Hepatocyte (in vitro differentiated cells): ENCODE measurements at regions not wholly inside any gene's neighbourhood (a gene's known extent, or its start where the extent isn't known, plus 50 kb on each side); places are given as distances from the start of the nearest gene placed in this dataset.

Source experiments
- DNase-seq: peaks from one replicate; pipeline ENCODE4 v3.0.0-alpha.2; 2016; ENCODE audit warnings: low spot score
- H2AFZ ChIP-seq: fragments of 200-600 bp; sonication (generic); 2 replicates; pipeline ENCODE4 v1.6.0; 2016; ENCODE audit warnings: antibody characterized with exemption, mild to moderate bottlenecking
- H3K27ac ChIP-seq: fragments of 200-600 bp; sonication (generic); 2 replicates; pipeline ENCODE4 v1.5.1; 2016; ENCODE audit warnings: mild to moderate bottlenecking
- H3K27me3 ChIP-seq: fragments of 200-600 bp; sonication (generic); 2 replicates; pipeline ENCODE4 v1.6.1; 2016
- H3K36me3 ChIP-seq: fragments of 200-600 bp; sonication (generic); replicated peaks from 2 replicates; pipeline ENCODE4 v1.5.1; 2016; ENCODE audit warnings: low read depth; ENCODE audit not compliant: insufficient read depth
- H3K4me1 ChIP-seq: fragments of 200-600 bp; sonication (generic); 2 replicates; pipeline ENCODE4 v1.5.1; 2016; ENCODE audit warnings: mild to moderate bottlenecking, moderate library complexity; ENCODE audit not compliant: insufficient read depth
- H3K4me2 ChIP-seq: fragments of 200-600 bp; sonication (generic); 2 replicates; pipeline ENCODE4 v1.6.0; 2016
- H3K4me3 ChIP-seq: fragments of 200-600 bp; sonication (generic); 2 replicates; pipeline ENCODE4 v1.5.1; 2016; ENCODE audit warnings: mild to moderate bottlenecking
- H3K79me2 ChIP-seq: fragments of 200-600 bp; sonication (generic); 2 replicates; pipeline ENCODE4 v1.6.0; 2017; ENCODE audit warnings: mild to moderate bottlenecking
- H3K9me2 ChIP-seq: fragments of 200-600 bp; sonication (generic); replicated peaks from 2 replicates; pipeline ENCODE4 v1.6.0; 2017; ENCODE audit warnings: mild to moderate bottlenecking; ENCODE audit not compliant: insufficient read depth
- H3K9me3 ChIP-seq: fragments of 200-600 bp; sonication (generic); 2 replicates; pipeline ENCODE4 v1.5.1; 2016; ENCODE audit warnings: low read depth, mild to moderate bottlenecking
- H4K20me1 ChIP-seq: fragments of 200-600 bp; sonication (generic); 2 replicates; pipeline ENCODE4 v1.6.0; 2016; ENCODE audit warnings: mild to moderate bottlenecking; ENCODE audit not compliant: insufficient read depth, poor library complexity, severe bottlenecking
- CTCF ChIP-seq: fragments of 200-600 bp; sonication (generic); IDR thresholded peaks from 2 replicates; pipeline ENCODE4 v1.5.1; 2016; ENCODE audit warnings: antibody characterized with exemption, mild to moderate bottlenecking; ENCODE audit not compliant: poor library complexity
- EZH2 ChIP-seq: fragments of 200-600 bp; sonication (generic); IDR thresholded peaks from 2 replicates; pipeline ENCODE4 v1.6.1; 2016; ENCODE audit warnings: antibody characterized with exemption, mild to moderate bottlenecking, borderline replicate concordance
- EZH2phosphoT487 ChIP-seq: fragments of 200-600 bp; sonication (generic); IDR thresholded peaks from one replicate; pipeline ENCODE4 v1.6.1; 2018; ENCODE audit warnings: antibody characterized with exemption, mild to moderate bottlenecking, low read depth, moderate library complexity; ENCODE audit not compliant: unreplicated experiment, severe bottlenecking
- WGBS: methylation state at CpG from one replicate; pipeline ENCODE4 v1.1.6; 2016; ENCODE audit warnings: low lambda C conversion rate; ENCODE audit errors: missing lambda C conversion rate; 5-methylcytosine and 5-hydroxymethylcytosine counted together

- WGBS: 87% methylated on average over 4 of the region's 4 CpGs
- Histone ChIP-seq H3K79me2 (no peaks in the 10 kb centered on the region), H3K27me3 (no peaks in the 10 kb centered on the region), H3K9me2 (no peaks in the 10 kb centered on the region), H3K36me3 (no peaks in the 10 kb centered on the region), H2AFZ (no peak overlapping the region), H4K20me1 (no peaks in the 10 kb centered on the region), H3K27ac (no peak overlapping the region), H3K4me1 (no peaks in the 10 kb centered on the region), H3K9me3 (no peaks in the 10 kb centered on the region), H3K4me2 (no peak overlapping the region), H3K4me3 (no peak overlapping the region)
- no peak for DNase-seq
- TF ChIP-seq EZH2phosphoT487 (no peak), CTCF (no peak), EZH2 (no peak)
Observed at GRCh38 chr6:98094696-98095095, 739.7 kb upstream of the POU3F2 start.

GRCh38 chr6:98107801-98108200, 726.6 kb upstream of the POU3F2 start:
- Histone ChIP-seq H2AFZ (no peak overlapping the region), H3K4me2 (no peak overlapping the region), H3K27me3 (no peaks in the 10 kb centered on the region), H4K20me1 (no peaks in the 10 kb centered on the region), H3K4me1 (no peaks in the 10 kb centered on the region), H3K9me3 (no peaks in the 10 kb centered on the region), H3K9me2 (no peaks in the 10 kb centered on the region), H3K36me3 (no peaks in the 10 kb centered on the region), H3K4me3 (no peak overlapping the region), H3K27ac (no peak overlapping the region), H3K79me2 (no peaks in the 10 kb centered on the region)
- no peak for TF ChIP-seq EZH2phosphoT487
- no peak for TF ChIP-seq EZH2
- no peak for TF ChIP-seq CTCF
- DNase-seq: no peak

GRCh38 chr6:98116455-98116854, 717.9 kb upstream of the POU3F2 start:
- no peaks in the 10 kb centered on the region for H4K20me1 ChIP-seq
- 91% methylated on average over 9 of the region's 9 CpGs for WGBS
- no peak overlapping the region for H2AFZ ChIP-seq

More at GRCh38 chr6:98116455-98116854, 717.9 kb upstream of the POU3F2 start:
- TF ChIP-seq CTCF (no peak), EZH2 (no peak), EZH2phosphoT487 (no peak)
- no peak for DNase-seq
- Histone ChIP-seq H3K9me3 (no peaks in the 10 kb centered on the region), H3K27me3 (no peaks in the 10 kb centered on the region), H3K4me3 (no peak overlapping the region), H3K9me2 (no peaks in the 10 kb centered on the region), H3K4me1 (no peaks in the 10 kb centered on the region), H3K36me3 (no peaks in the 10 kb centered on the region), H3K79me2 (no peaks in the 10 kb centered on the region), H3K4me2 (no peak overlapping the region), H3K27ac (no peak overlapping the region)
